H9 (cell line): ENCODE measurements at regions not wholly inside any gene's neighbourhood (a gene's known extent, or its start where the extent isn't known, plus 50 kb on each side); places are given as distances from the start of the nearest gene placed in this dataset.

ENCODE experiments used
- DNase-seq: peaks from one replicate; pipeline ENCODE4 v3.0.0-alpha.2; 2017
- H2AFZ ChIP-seq: one replicate; pipeline ENCODE4 v1.6.1; 2013; ENCODE audit warnings: mild to moderate bottlenecking, low read length, control low read depth, moderate library complexity
- H2AK5ac ChIP-seq: 2 replicates; pipeline ENCODE4 v1.6.1; 2013; ENCODE audit warnings: low read length, control low read depth, mixed read lengths; ENCODE audit not compliant: insufficient read length
- H2BK120ac ChIP-seq: one replicate; pipeline ENCODE4 v1.6.1; 2013; ENCODE audit warnings: low read depth, mild to moderate bottlenecking, low read length, control low read depth, inconsistent platforms; ENCODE audit not compliant: poor library complexity, severe bottlenecking
- H2BK12ac ChIP-seq: 2 replicates; pipeline ENCODE4 v1.6.1; 2013; ENCODE audit warnings: low read length, control low read depth, mixed read lengths, low read depth; ENCODE audit not compliant: insufficient read length
- H2BK15ac ChIP-seq: 2 replicates; pipeline ENCODE4 v1.6.1; 2013; ENCODE audit warnings: low read depth, low read length, control low read depth
- H2BK20ac ChIP-seq: one replicate; pipeline ENCODE4 v1.6.1; 2013; ENCODE audit warnings: low read depth, mild to moderate bottlenecking, low read length, control low read depth, inconsistent platforms; ENCODE audit not compliant: poor library complexity, severe bottlenecking
- H2BK5ac ChIP-seq: 2 replicates; pipeline ENCODE4 v1.6.1; 2013; ENCODE audit warnings: low read length, control low read depth, mixed read lengths; ENCODE audit not compliant: insufficient read length
- H3K14ac ChIP-seq: 2 replicates; pipeline ENCODE4 v1.6.1; 2013; ENCODE audit warnings: low read length, control low read depth; ENCODE audit not compliant: insufficient read depth
- H3K18ac ChIP-seq: 2 replicates; pipeline ENCODE4 v1.6.1; 2013; ENCODE audit warnings: low read depth, mild to moderate bottlenecking, mixed read lengths, low read length, control low read depth; ENCODE audit not compliant: insufficient read length
- H3K23ac ChIP-seq: 2 replicates; pipeline ENCODE4 v1.6.1; 2013; ENCODE audit warnings: low read length, control low read depth, mixed read lengths, low read depth; ENCODE audit not compliant: insufficient read length
- H3K23me2 ChIP-seq: 2 replicates; pipeline ENCODE4 v1.6.1; 2013; ENCODE audit warnings: low read depth, mild to moderate bottlenecking, mixed read lengths, low read length, control low read depth; ENCODE audit not compliant: insufficient read length, poor library complexity, severe bottlenecking
- H3K27ac ChIP-seq: 2 replicates; pipeline ENCODE4 v1.5.1; 2013; ENCODE audit warnings: low read length, control low read depth, mixed read lengths, low read depth; ENCODE audit not compliant: insufficient read length
- H3K27me3 ChIP-seq: 2 replicates; pipeline ENCODE4 v1.6.1; 2013; ENCODE audit warnings: low read length, control low read depth, inconsistent platforms; ENCODE audit not compliant: insufficient read depth
- H3K4ac ChIP-seq: 2 replicates; pipeline ENCODE4 v1.6.1; 2013; ENCODE audit warnings: low read depth, mild to moderate bottlenecking, control low read depth, inconsistent platforms, low read length, moderate library complexity
- H3K4me1 ChIP-seq: 2 replicates; pipeline ENCODE4 v1.6.1; 2013; ENCODE audit warnings: low read length, control low read depth, inconsistent platforms; ENCODE audit not compliant: insufficient read depth
- H3K4me2 ChIP-seq: 2 replicates; pipeline ENCODE4 v1.6.1; 2013; ENCODE audit warnings: low read length, control low read depth, mixed read lengths; ENCODE audit not compliant: insufficient read length, insufficient read depth
- H3K56ac ChIP-seq: 2 replicates; pipeline ENCODE4 v1.6.1; 2013; ENCODE audit warnings: low read depth, mild to moderate bottlenecking, mixed read lengths, low read length, control low read depth; ENCODE audit not compliant: insufficient read length
- H3K79me1 ChIP-seq: 2 replicates; pipeline ENCODE4 v1.6.1; 2013; ENCODE audit warnings: low read depth, mild to moderate bottlenecking, moderate library complexity, low read length, control low read depth, inconsistent platforms; ENCODE audit not compliant: insufficient read depth, poor library complexity, severe bottlenecking
- H3K79me2 ChIP-seq: 2 replicates; pipeline ENCODE4 v1.6.1; 2013; ENCODE audit warnings: low read length, control low read depth, inconsistent platforms; ENCODE audit not compliant: insufficient read depth
- H3K9ac ChIP-seq: 2 replicates; pipeline ENCODE4 v1.6.1; 2013; ENCODE audit warnings: low read length, control low read depth, mixed read lengths; ENCODE audit not compliant: insufficient read length; ENCODE audit errors: extremely low read depth
- H3K9me3 ChIP-seq: one replicate; pipeline ENCODE4 v1.6.1; 2013; ENCODE audit warnings: low read depth, low read length, inconsistent platforms; ENCODE audit not compliant: control insufficient read depth
- H3T11ph ChIP-seq: one replicate; pipeline ENCODE4 v1.6.1; 2013; ENCODE audit warnings: mild to moderate bottlenecking, low read length, control low read depth, inconsistent platforms
- H4K20me1 ChIP-seq: one replicate; pipeline ENCODE4 v1.6.1; 2013; ENCODE audit not compliant: control insufficient read depth, insufficient read length, insufficient read depth
- H4K5ac ChIP-seq: 2 replicates; pipeline ENCODE4 v1.6.1; 2013; ENCODE audit warnings: low read depth, mild to moderate bottlenecking, mixed read lengths, low read length, control low read depth; ENCODE audit not compliant: insufficient read length
- H4K8ac ChIP-seq: replicated peaks from 2 replicates; pipeline ENCODE4 v1.6.1; 2013; ENCODE audit warnings: low read length, control low read depth, mixed read lengths, low read depth; ENCODE audit not compliant: insufficient read length
- H4K91ac ChIP-seq: 2 replicates; pipeline ENCODE4 v1.6.1; 2013; ENCODE audit warnings: low read depth, mild to moderate bottlenecking, moderate library complexity, mixed read lengths, low read length, control low read depth; ENCODE audit not compliant: insufficient read length
- H3K27ac Mint-ChIP-seq, 3 experiments: 2 replicates in 2 of 3; 3 replicates in 1 of 3; pipeline ENCODE4 v1.8.0; 2020 to 2021; ENCODE audit warnings: mixed read lengths in 3 of 3, mild to moderate bottlenecking in 1 of 3, moderate library complexity in 1 of 3
- H3K27me3 Mint-ChIP-seq: 2 replicates; pipeline ENCODE4 v1.8.0; 2021; ENCODE audit warnings: low read depth, mild to moderate bottlenecking, moderate library complexity, mixed read lengths
- H3K36me3 Mint-ChIP-seq, 3 experiments: 2 replicates in 2 of 3; 3 replicates in 1 of 3; pipeline ENCODE4 v1.8.0; 2020 to 2021; ENCODE audit warnings: low read depth in 3 of 3, mixed read lengths in 3 of 3; ENCODE audit not compliant: insufficient read depth in 1 of 3
- H3K4me1 Mint-ChIP-seq, 2 experiments: 2 replicates each; pipeline ENCODE4 v1.8.0; 2020; ENCODE audit warnings: mixed read lengths in 2 of 2
- H3K4me3 Mint-ChIP-seq, 2 experiments: 2 replicates in 1 of 2; 3 replicates in 1 of 2; pipeline ENCODE4 v1.8.0; 2020 to 2021; ENCODE audit warnings: mild to moderate bottlenecking in 2 of 2, mixed read lengths in 2 of 2, moderate library complexity in 1 of 2
- H3K9me3 Mint-ChIP-seq, 2 experiments: 2 replicates in 1 of 2; 3 replicates in 1 of 2; pipeline ENCODE4 v1.8.0; 2020; ENCODE audit warnings: mild to moderate bottlenecking in 2 of 2, mixed read lengths in 2 of 2, moderate library complexity in 1 of 2
- CTCF ChIP-seq: fragments of 200-600 bp; sonication (generic); conservative IDR thresholded peaks from 3 replicates; pipeline ENCODE4 v1.8.0; 2021; ENCODE audit warnings: antibody characterized with exemption, mild to moderate bottlenecking
- WGBS: extraction: QIAGEN DNeasy Blood & Tissue Kit; methylation state at CpG from one replicate; pipeline ENCODE4 v1.1.7; 2013; ENCODE audit warnings: missing lambda C conversion rate, low lambda C conversion rate, mixed read lengths; ENCODE audit not compliant: insufficient read length; ENCODE audit errors: extremely low coverage; 5-methylcytosine and 5-hydroxymethylcytosine counted together

- no peak overlapping the region for H2BK20ac ChIP-seq
- H2AFZ ChIP-seq, result no peak overlapping the region
- H4K5ac ChIP-seq, result no peak overlapping the region
- no peak overlapping the region for H4K91ac ChIP-seq
- H3K4me1 ChIP-seq, result no peaks in the 10 kb centered on the region
- no peak for TF ChIP-seq CTCF
- Mint-ChIP-seq H3K4me1 (no peaks in the 10 kb centered on the region), H3K4me3 (no peak overlapping the region), H3K9me3 (peaks cover 92 to 99% of the 10 kb centered on the region in 2 experiments), H3K36me3 (peaks cover 23 to 34% (median 33%) of the 10 kb centered on the region in 3 experiments), H3K27ac (no peak overlapping the region), H3K27me3 (peaks cover 7% of the 10 kb centered on the region; the same call in 1 of the 2 replicates)
- H3K79me1 ChIP-seq, result no peaks in the 10 kb centered on the region
- no peaks in the 10 kb centered on the region for H4K20me1 ChIP-seq
- no peak overlapping the region for H3T11ph ChIP-seq
- H3K79me2 ChIP-seq, result no peaks in the 10 kb centered on the region
- H3K23ac ChIP-seq, result no peak overlapping the region
- H4K8ac ChIP-seq, result no peak overlapping the region
- no peak overlapping the region for H2BK12ac ChIP-seq
- H2BK5ac ChIP-seq, result no peak overlapping the region
- DNase-seq, result no peak
- H3K56ac ChIP-seq, result no peak overlapping the region
- no peak overlapping the region for H3K9ac ChIP-seq
- H3K4ac ChIP-seq, result no peak overlapping the region
- no peak overlapping the region for H3K18ac ChIP-seq
- H3K4me2 ChIP-seq, result no peak overlapping the region
- no peaks in the 10 kb centered on the region for H3K23me2 ChIP-seq
- no peak overlapping the region for H3K27ac ChIP-seq
- no CpG with 5 or more reads among the region's 2 CpGs for WGBS
- no peak overlapping the region for H3K14ac ChIP-seq
- no peaks in the 10 kb centered on the region for H3K27me3 ChIP-seq
- H3K9me3 ChIP-seq, result peaks cover 89% of the 10 kb centered on the region
- no peak overlapping the region for H2BK15ac ChIP-seq
- H2BK120ac ChIP-seq, result no peak overlapping the region
- H2AK5ac ChIP-seq, result no peak overlapping the region
Measured at GRCh38 chr14:106309423-106309822, 783.0 kb downstream of the TMEM121 start.
